ENCODE measurements at regions not wholly inside any gene's neighbourhood (a gene's known extent, or its start where the extent isn't known, plus 50 kb on each side); places are given as distances from the start of the nearest gene placed in this dataset.

DNA sequence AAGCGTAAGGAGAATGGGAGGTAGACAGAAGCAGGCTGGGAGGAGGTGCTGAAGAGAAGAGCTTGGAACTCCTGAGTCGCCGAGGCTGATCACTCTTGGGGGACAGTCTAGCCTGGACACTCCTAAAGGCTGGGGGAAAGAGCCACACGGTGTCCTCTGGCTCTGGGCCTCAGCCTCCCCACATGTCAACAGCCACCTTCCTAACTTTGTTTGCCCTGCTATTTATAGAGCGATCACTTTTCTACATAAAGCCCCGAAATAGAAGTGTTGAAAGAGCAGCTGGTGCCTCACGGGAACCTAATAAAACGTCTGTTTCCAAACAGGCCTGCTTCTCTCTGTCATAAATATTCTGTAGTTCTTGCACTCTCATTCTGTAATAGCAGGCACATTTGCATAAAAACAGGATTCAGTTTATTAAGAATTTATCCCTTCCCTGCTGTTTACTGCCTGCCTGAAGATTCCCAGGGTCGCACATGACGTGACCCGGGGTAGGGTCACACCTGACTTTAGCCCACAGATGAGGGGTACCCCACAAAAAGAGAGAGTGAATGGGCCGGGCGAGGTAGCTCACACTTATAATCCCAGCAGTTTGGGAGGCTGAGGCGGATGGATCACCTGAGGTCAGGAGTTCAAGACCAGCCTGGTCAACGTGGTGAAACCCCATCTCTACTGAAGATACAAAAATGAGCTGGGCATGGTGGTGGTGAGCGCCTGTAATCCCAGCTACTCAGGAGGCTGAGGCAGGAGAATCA lies 212.5 kb downstream of the TOMM20 start:
- Histone ChIP-seq H3K9me3 (ENCODE audit: control extremely low read depth in 1 of 5, control insufficient read depth in 4 of 5, insufficient read depth in 2 of 5, low read depth in 1 of 5, low read length in 4 of 5) (peaks cover 0 to 5% (median 0%) of the 10 kb centered on the region in 5 experiments), H3K4me1 (ENCODE audit: control extremely low read depth in 1 of 4, control insufficient read depth in 4 of 4, insufficient read depth in 4 of 4, low read length in 3 of 4) (peaks cover 10 to 67% (median 57%) of the 10 kb centered on the region in 4 experiments), H3K36me3 (ENCODE audit: control insufficient read depth in 4 of 4, insufficient read depth in 4 of 4, low read length in 3 of 4) (no peaks in the 10 kb centered on the region), H3K4me3 (ENCODE audit: control insufficient read depth in 1 of 7, extremely low read depth in 1 of 7, insufficient read depth in 4 of 7, low read depth in 2 of 7, low read length in 6 of 7) (no peak overlapping the region), H3K27ac (ENCODE audit: insufficient read depth in 1 of 2, low read depth in 1 of 2, low read length in 2 of 2, poor library complexity in 1 of 2, severe bottlenecking in 2 of 2) (peak overlapping the region in 1 of 2 experiments; percentile 18), H3K27me3 (replicated peaks in 2 of 5; ENCODE audit: control insufficient read depth in 4 of 5, insufficient read depth in 5 of 5, low read length in 4 of 5) (no peaks in the 10 kb centered on the region)
- 58% methylated on average over 14 of the region's 16 CpGs for WGBS (ENCODE audit: insufficient coverage)
- DNase-seq, result peak in 2 of 3 donors; percentile 54 to 66
- POLR2A ChIA-PET, result interaction anchor here (0.6 to 1.3 kb wide), 2 partner anchors 119 to 168 kb away, joined by 3 to 4 read pairs; no protein-coding TSS in a partner anchor
- CTCF ChIA-PET, result interaction anchor here (0.6 to 1.6 kb wide), 5 partner anchors 10 to 168 kb away, joined by 3 to 5 read pairs (median 3); no protein-coding TSS in a partner anchor

DNA sequence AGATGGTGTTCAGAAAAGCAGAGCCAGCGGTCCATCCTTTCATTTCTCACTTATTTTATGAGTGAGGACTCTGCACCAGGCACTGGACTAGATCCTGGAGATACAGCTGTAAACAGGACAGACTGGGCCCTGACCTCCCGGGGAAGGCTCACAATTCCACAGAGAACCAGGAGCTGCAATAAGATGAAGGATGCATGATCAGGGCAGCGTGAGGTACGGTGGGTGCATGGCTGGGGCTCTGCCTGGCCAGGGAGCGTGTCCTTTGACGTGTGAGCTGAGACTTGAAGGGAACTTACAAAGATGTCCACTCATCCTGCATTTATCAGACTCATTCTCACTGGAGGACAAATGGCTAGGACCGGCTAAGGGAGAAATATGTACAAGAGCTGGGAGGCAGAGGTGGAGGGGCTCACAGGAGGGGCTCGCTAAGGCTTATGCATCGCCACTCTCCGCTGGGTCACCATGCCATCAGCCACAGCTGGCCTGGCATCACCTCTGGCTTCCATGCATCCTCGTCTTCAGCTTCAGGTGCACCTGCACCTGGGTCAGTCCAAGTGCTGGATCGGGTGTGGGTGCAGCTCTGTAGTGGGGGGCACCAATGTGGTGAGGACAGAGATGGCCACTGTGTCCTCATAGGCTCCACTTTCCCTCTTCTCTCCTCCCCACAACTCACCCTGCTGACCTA lies 213.9 kb downstream of the TOMM20 start:
- H3K4me3 ChIP-seq (ENCODE audit: control insufficient read depth in 1 of 7, extremely low read depth in 1 of 7, insufficient read depth in 4 of 7, low read depth in 2 of 7, low read length in 6 of 7), result no peak overlapping the region
- no peaks in the 10 kb centered on the region for H3K9me3 ChIP-seq (ENCODE audit: control extremely low read depth in 1 of 5, control insufficient read depth in 4 of 5, insufficient read depth in 2 of 5, low read depth in 1 of 5, low read length in 4 of 5)
- WGBS (ENCODE audit: insufficient coverage), result 97% methylated on average over 10 of the region's 12 CpGs
- ChIA-PET CTCF (interaction anchor here (0.9 to 5.6 kb wide), 6 partner anchors 9 to 97 kb away, joined by 3 to 31 read pairs (median 4); no protein-coding TSS in a partner anchor), POLR2A (interaction anchor here (0.5 kb wide), 1 partner anchor 43 kb away, joined by 5 read pairs; no protein-coding TSS in a partner anchor)
- no peaks in the 10 kb centered on the region for H3K36me3 ChIP-seq (ENCODE audit: control insufficient read depth in 4 of 4, insufficient read depth in 4 of 4, low read length in 3 of 4)
- no peaks in the 10 kb centered on the region for H3K27me3 ChIP-seq (replicated peaks in 2 of 5; ENCODE audit: control insufficient read depth in 4 of 5, insufficient read depth in 5 of 5, low read length in 4 of 5)
- no peak overlapping the region for H3K27ac ChIP-seq (ENCODE audit: insufficient read depth in 1 of 2, low read depth in 1 of 2, low read length in 2 of 2, poor library complexity in 1 of 2, severe bottlenecking in 2 of 2)
- DNase-seq, result no peak
- peaks cover 10 to 67% (median 54%) of the 10 kb centered on the region in 4 experiments for H3K4me1 ChIP-seq (ENCODE audit: control extremely low read depth in 1 of 4, control insufficient read depth in 4 of 4, insufficient read depth in 4 of 4, low read length in 3 of 4)

DNA sequence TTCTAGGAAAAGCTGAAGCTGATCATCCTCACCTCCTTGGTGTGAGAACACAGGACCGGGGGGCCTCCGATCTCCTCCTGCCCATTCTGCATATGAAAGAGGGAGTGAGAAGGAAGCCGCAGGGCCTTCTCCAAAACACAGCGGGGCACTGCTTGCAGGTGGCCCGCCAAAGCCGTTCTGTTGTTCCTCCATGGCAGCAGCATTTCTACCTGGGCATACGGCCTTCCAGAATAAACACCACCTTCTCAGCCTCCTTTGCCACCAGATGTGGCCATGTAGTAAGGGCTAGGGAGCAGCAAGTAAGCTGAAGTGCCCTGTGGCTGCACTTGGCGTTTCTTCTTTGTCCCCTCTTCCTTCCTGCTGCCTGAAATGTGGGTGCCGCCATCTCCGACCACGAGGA lies 214.9 kb downstream of the TOMM20 start:
- ChIA-PET POLR2A (interaction anchor here (0.7 kb wide), 1 partner anchor 184 kb away, joined by 3 read pairs; no protein-coding TSS in a partner anchor), CTCF (interaction anchor here (1.3 to 5.6 kb wide), 2 partner anchors 11 to 12 kb away, joined by 4 to 31 read pairs; no protein-coding TSS in a partner anchor)
- Histone ChIP-seq H3K9me3 (ENCODE audit: control extremely low read depth in 1 of 5, control insufficient read depth in 4 of 5, insufficient read depth in 2 of 5, low read depth in 1 of 5, low read length in 4 of 5) (no peaks in the 10 kb centered on the region), H3K4me3 (ENCODE audit: control insufficient read depth in 1 of 7, extremely low read depth in 1 of 7, insufficient read depth in 4 of 7, low read depth in 2 of 7, low read length in 6 of 7) (no peak overlapping the region), H3K4me1 (ENCODE audit: control extremely low read depth in 1 of 4, control insufficient read depth in 4 of 4, insufficient read depth in 4 of 4, low read length in 3 of 4) (peaks cover 10 to 59% (median 46%) of the 10 kb centered on the region in 4 experiments), H3K27ac (ENCODE audit: insufficient read depth in 1 of 2, low read depth in 1 of 2, low read length in 2 of 2, poor library complexity in 1 of 2, severe bottlenecking in 2 of 2) (no peak overlapping the region), H3K36me3 (ENCODE audit: control insufficient read depth in 4 of 4, insufficient read depth in 4 of 4, low read length in 3 of 4) (no peaks in the 10 kb centered on the region), H3K27me3 (replicated peaks in 2 of 5; ENCODE audit: control insufficient read depth in 4 of 5, insufficient read depth in 5 of 5, low read length in 4 of 5) (no peaks in the 10 kb centered on the region)
- no peak for DNase-seq
- WGBS (ENCODE audit: insufficient coverage), result 88% methylated on average over 6 of the region's 11 CpGs

DNA sequence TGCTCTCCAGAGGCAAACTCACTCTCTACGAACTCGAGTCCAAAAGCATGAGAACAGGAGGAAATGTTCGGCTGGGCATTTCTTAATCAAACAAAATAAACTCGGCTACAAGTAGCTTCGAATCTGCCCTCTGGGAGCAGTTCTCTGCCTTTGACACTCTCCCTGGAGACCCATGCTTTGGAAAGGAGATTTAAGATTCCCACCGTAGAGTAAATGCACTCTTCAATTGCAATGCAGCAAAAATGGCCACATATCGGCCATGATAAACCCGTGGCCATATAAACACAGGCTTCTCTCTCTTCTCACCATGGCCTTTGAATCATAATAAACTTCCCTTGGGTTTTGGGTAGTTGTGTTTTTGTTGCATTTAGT lies 215.4 kb downstream of the TOMM20 start:
- Histone ChIP-seq H3K4me3 (ENCODE audit: control insufficient read depth in 1 of 7, extremely low read depth in 1 of 7, insufficient read depth in 4 of 7, low read depth in 2 of 7, low read length in 6 of 7) (no peak overlapping the region), H3K36me3 (ENCODE audit: control insufficient read depth in 4 of 4, insufficient read depth in 4 of 4, low read length in 3 of 4) (no peaks in the 10 kb centered on the region), H3K9me3 (ENCODE audit: control extremely low read depth in 1 of 5, control insufficient read depth in 4 of 5, insufficient read depth in 2 of 5, low read depth in 1 of 5, low read length in 4 of 5) (no peaks in the 10 kb centered on the region), H3K27ac (ENCODE audit: insufficient read depth in 1 of 2, low read depth in 1 of 2, low read length in 2 of 2, poor library complexity in 1 of 2, severe bottlenecking in 2 of 2) (no peak overlapping the region), H3K27me3 (replicated peaks in 2 of 5; ENCODE audit: control insufficient read depth in 4 of 5, insufficient read depth in 5 of 5, low read length in 4 of 5) (no peaks in the 10 kb centered on the region), H3K4me1 (ENCODE audit: control extremely low read depth in 1 of 4, control insufficient read depth in 4 of 4, insufficient read depth in 4 of 4, low read length in 3 of 4) (peaks cover 10 to 54% (median 41%) of the 10 kb centered on the region in 4 experiments)
- ChIA-PET CTCF (interaction anchor here (1.3 to 5.6 kb wide), 2 partner anchors 11 to 12 kb away, joined by 4 to 31 read pairs; no protein-coding TSS in a partner anchor), POLR2A (interaction anchor here (0.7 kb wide), 1 partner anchor 184 kb away, joined by 3 read pairs; no protein-coding TSS in a partner anchor)
- 100% methylated on average over 5 of the region's 8 CpGs for WGBS (ENCODE audit: insufficient coverage)
- DNase-seq, result no peak

DNA sequence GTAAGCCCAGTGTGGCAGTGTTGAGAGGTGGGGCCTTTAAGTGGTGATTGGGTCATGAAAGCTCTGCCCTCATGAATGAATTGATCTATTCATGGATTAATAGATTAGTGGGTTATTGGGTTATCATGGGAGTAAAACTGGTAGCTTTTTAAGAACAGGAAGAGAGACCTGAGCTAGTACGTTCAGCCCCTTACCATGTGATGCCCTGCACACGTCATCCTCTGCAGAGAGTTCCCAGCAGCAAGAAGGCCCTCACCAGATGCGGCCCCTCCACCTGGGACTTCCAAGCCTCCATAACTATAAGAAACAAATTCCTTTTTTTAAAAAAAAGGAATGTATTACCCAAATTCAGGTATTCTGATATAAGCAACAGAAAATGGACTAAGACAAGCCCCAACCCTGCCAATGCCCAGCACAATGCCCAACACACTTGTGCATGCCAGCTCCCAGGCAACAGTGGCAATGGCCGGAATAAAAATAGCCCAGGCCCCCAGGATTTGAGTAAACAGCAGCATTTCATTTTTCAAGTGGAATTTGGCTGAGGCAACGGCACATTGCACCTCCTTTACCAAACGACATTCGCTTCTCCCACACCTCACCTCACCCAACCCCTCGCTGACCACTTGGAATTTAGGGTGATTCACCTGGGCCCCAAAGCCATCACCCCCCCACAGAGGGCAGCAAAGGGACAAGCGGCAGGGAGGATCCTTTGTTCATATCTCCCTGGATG lies 215.9 kb downstream of the TOMM20 start:
- CTCF ChIA-PET, result interaction anchor here (5.6 kb wide), 1 partner anchor 12 kb away, joined by 31 read pairs; no protein-coding TSS in a partner anchor
- H3K27ac ChIP-seq (ENCODE audit: insufficient read depth in 1 of 2, low read depth in 1 of 2, low read length in 2 of 2, poor library complexity in 1 of 2, severe bottlenecking in 2 of 2), result no peak overlapping the region

DNA sequence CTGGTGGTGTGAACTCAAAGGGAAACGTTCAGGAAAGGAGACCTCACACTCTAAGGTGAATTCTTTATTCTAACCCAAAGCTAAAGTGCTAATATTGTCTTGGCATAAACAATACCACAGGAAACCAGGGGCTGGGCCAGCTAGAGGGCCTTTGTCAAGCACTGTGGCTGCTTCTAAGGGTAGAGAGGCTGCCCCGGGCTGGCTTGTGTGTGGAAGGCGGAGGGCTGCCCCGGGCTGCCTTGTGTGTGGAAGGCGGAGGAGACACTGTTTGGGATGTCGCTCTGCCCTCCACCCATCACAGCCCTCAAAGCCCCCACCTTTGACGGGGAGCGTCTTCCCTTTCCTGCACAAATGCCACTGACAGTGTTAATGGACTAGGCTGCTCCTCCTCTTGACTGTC lies 216.8 kb downstream of the TOMM20 start:
- H3K36me3 ChIP-seq (ENCODE audit: control insufficient read depth in 4 of 4, insufficient read depth in 4 of 4, low read length in 3 of 4), result no peaks in the 10 kb centered on the region
- no peaks in the 10 kb centered on the region for H3K27me3 ChIP-seq (replicated peaks in 2 of 5; ENCODE audit: control insufficient read depth in 4 of 5, insufficient read depth in 5 of 5, low read length in 4 of 5)
- no peaks in the 10 kb centered on the region for H3K9me3 ChIP-seq (ENCODE audit: control extremely low read depth in 1 of 5, control insufficient read depth in 4 of 5, insufficient read depth in 2 of 5, low read depth in 1 of 5, low read length in 4 of 5)
- DNase-seq, result peak in 2 of 3 donors; percentile 39 to 51
- no CpG with 5 or more reads among the region's 8 CpGs for WGBS (ENCODE audit: insufficient coverage)
- peaks cover 10 to 39% (median 28%) of the 10 kb centered on the region in 4 experiments for H3K4me1 ChIP-seq (ENCODE audit: control extremely low read depth in 1 of 4, control insufficient read depth in 4 of 4, insufficient read depth in 4 of 4, low read length in 3 of 4)
- H3K27ac ChIP-seq (ENCODE audit: insufficient read depth in 1 of 2, low read depth in 1 of 2, low read length in 2 of 2, poor library complexity in 1 of 2, severe bottlenecking in 2 of 2), result no peak overlapping the region
- ChIA-PET CTCF (interaction anchor here (1.1 to 5.6 kb wide), 5 partner anchors 9 to 53 kb away, joined by 3 to 31 read pairs (median 3); no protein-coding TSS in a partner anchor), POLR2A (interaction anchor here (0.6 kb wide), 1 partner anchor 70 kb away, joined by 3 read pairs; no protein-coding TSS in a partner anchor)
- H3K4me3 ChIP-seq (ENCODE audit: control insufficient read depth in 1 of 7, extremely low read depth in 1 of 7, insufficient read depth in 4 of 7, low read depth in 2 of 7, low read length in 6 of 7), result peak overlapping the region in 3 of 7 experiments; percentile 25 to 34 (median 31)

More for the DNA sequence above, 215.9 kb downstream of the TOMM20 start:
- Histone ChIP-seq H3K27me3 (replicated peaks in 2 of 5; ENCODE audit: control insufficient read depth in 4 of 5, insufficient read depth in 5 of 5, low read length in 4 of 5) (no peaks in the 10 kb centered on the region), H3K4me1 (ENCODE audit: control extremely low read depth in 1 of 4, control insufficient read depth in 4 of 4, insufficient read depth in 4 of 4, low read length in 3 of 4) (peaks cover 10 to 48% (median 36%) of the 10 kb centered on the region in 4 experiments), H3K4me3 (ENCODE audit: control insufficient read depth in 1 of 7, extremely low read depth in 1 of 7, insufficient read depth in 4 of 7, low read depth in 2 of 7, low read length in 6 of 7) (no peak overlapping the region), H3K9me3 (ENCODE audit: control extremely low read depth in 1 of 5, control insufficient read depth in 4 of 5, insufficient read depth in 2 of 5, low read depth in 1 of 5, low read length in 4 of 5) (no peaks in the 10 kb centered on the region), H3K36me3 (ENCODE audit: control insufficient read depth in 4 of 4, insufficient read depth in 4 of 4, low read length in 3 of 4) (no peaks in the 10 kb centered on the region)
- WGBS (ENCODE audit: insufficient coverage), result 82% methylated on average over 6 of the region's 9 CpGs
- POLR2A ChIA-PET, result interaction anchor here (0.6 kb wide), 1 partner anchor 71 kb away, joined by 3 read pairs; no protein-coding TSS in a partner anchor
- no peak for DNase-seq
